Sigmoid colon (tissue), 6 donors: ENCODE measurements at regions not wholly inside any gene's neighbourhood (a gene's known extent, or its start where the extent isn't known, plus 50 kb on each side); places are given as distances from the start of the nearest gene placed in this dataset.
"Not testable (repeated sequence)": the region's sequence is repeated elsewhere in the genome, so short reads cannot be mapped to it uniquely, and the experiment has no call there.

Source experiments
- DNase-seq: peaks from one replicate; pipeline ENCODE4 v3.0.0-alpha.2; 2019
- H3K27ac ChIP-seq, 4 donors: fragments of 200-600 bp; sonication (generic); one replicate each; pipeline ENCODE4 v1.5.1; 2016 to 2019; ENCODE audit warnings: mild to moderate bottlenecking in 1 of 4
- H3K27me3 ChIP-seq, 3 donors: fragments of 200-600 bp; sonication (generic); one replicate each; pipeline ENCODE4 v1.5.1; 2019; ENCODE audit warnings: mild to moderate bottlenecking in 1 of 3
- H3K36me3 ChIP-seq, 4 donors: fragments of 200-600 bp; sonication (generic); one replicate each; pipeline ENCODE4 v1.5.1; 2016 to 2019
- H3K4me1 ChIP-seq, 4 donors: fragments of 200-600 bp; sonication (generic); one replicate each; pipeline ENCODE4 v1.5.1; 2017 to 2019
- H3K4me3 ChIP-seq, 4 donors: fragments of 200-600 bp; sonication (generic); one replicate each; pipeline ENCODE4 v1.5.1; 2017 to 2019; ENCODE audit warnings: mild to moderate bottlenecking in 2 of 4, moderate library complexity in 1 of 4
- H3K9me3 ChIP-seq, 4 donors: fragments of 200-600 bp in 3 of 4; sonication (generic) in 3 of 4; one replicate each; pipeline versions ENCODE4 v1.5.1 to v1.6.1; 2013 to 2019
- EP300 ChIP-seq, 4 donors: sonication (generic); formaldehyde crosslinking; IDR thresholded peaks; one replicate each; pipeline ENCODE4 v1.6.1; 2017; ENCODE audit warnings: antibody characterized with exemption in 4 of 4
- POLR2A ChIP-seq, 2 donors: fragments of 450-650 bp; IDR thresholded peaks; one replicate each; pipeline ENCODE4 v1.6.1; 2016; ENCODE audit warnings: antibody characterized with exemption in 2 of 2, mild to moderate bottlenecking in 2 of 2, moderate library complexity in 2 of 2
- POLR2AphosphoS5 ChIP-seq, 4 donors: sonication (generic); formaldehyde crosslinking; IDR thresholded peaks; one replicate each; pipeline ENCODE4 v1.6.1; 2017; ENCODE audit warnings: antibody characterized with exemption in 4 of 4
- WGBS, 2 donors: extraction: QIAGEN DNeasy Blood & Tissue Kit; methylation state at CpG; one replicate each; pipeline ENCODE4 v1.1.7; 2013; 5-methylcytosine and 5-hydroxymethylcytosine counted together
- intact Hi-C: fragments of 100-400 bp; cut with DNase I; formaldehyde crosslinking; loops from one replicate; pipeline ENCODE4 v1.15.1; 2023
- TF ChIP-seq, protein P1 (sequence below), 4 experiments: fragments of 450-650 bp in 3 of 4; fragments of 200-600 bp in 1 of 4; IDR thresholded peaks; one replicate each; pipeline ENCODE4 v1.5.1; 2016 to 2019; ENCODE audit warnings: antibody characterized with exemption in 4 of 4, mild to moderate bottlenecking in 3 of 4, moderate library complexity in 2 of 4
- donor health status: healthy with polysubstance abuse.
- donor health status: healthy.

DNA sequence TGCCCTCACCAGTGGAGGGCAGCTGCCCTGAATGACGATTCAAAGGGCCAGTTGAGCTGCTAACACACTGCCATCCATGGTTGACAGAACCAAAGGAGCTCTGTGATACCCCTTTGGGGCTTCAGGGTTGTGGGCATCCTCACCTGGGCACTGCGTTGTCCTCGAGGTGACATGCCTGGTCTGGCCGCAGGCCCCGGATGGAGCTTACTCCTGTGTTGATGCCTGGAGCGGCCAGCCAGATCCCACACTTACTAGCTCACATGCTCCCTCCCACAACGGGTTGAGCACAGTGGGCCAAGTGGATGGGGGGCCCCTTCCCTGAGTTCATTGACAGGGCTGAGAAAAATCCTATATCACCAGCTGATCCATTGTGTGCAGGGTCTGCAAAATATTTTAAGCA is 898.9 kb downstream of the TAF11L14 start:
- H3K36me3 ChIP-seq = no peaks in the 10 kb centered on the region
- no peak overlapping the region for H3K4me3 ChIP-seq
- no peak for DNase-seq
- WGBS, 2 donors = 81 to 83% methylated on average over 7 of the region's 7 CpGs
- H3K9me3 ChIP-seq = no peaks in the 10 kb centered on the region
- H3K27ac ChIP-seq = no peak overlapping the region
- TF ChIP-seq EP300 (IDR thresholded peaks at IDR 0.05) (no peak), POLR2AphosphoS5 (IDR thresholded peaks at IDR 0.05) (no peak), POLR2A (IDR thresholded peaks at IDR 0.05) (no peak)
- TF ChIP-seq, protein P1, sequence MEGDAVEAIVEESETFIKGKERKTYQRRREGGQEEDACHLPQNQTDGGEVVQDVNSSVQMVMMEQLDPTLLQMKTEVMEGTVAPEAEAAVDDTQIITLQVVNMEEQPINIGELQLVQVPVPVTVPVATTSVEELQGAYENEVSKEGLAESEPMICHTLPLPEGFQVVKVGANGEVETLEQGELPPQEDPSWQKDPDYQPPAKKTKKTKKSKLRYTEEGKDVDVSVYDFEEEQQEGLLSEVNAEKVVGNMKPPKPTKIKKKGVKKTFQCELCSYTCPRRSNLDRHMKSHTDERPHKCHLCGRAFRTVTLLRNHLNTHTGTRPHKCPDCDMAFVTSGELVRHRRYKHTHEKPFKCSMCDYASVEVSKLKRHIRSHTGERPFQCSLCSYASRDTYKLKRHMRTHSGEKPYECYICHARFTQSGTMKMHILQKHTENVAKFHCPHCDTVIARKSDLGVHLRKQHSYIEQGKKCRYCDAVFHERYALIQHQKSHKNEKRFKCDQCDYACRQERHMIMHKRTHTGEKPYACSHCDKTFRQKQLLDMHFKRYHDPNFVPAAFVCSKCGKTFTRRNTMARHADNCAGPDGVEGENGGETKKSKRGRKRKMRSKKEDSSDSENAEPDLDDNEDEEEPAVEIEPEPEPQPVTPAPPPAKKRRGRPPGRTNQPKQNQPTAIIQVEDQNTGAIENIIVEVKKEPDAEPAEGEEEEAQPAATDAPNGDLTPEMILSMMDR (IDR thresholded peaks at IDR 0.05) = no peak
- H3K27me3 ChIP-seq = no peaks in the 10 kb centered on the region
- intact Hi-C loops = no loop called here
- no peaks in the 10 kb centered on the region for H3K4me1 ChIP-seq

DNA sequence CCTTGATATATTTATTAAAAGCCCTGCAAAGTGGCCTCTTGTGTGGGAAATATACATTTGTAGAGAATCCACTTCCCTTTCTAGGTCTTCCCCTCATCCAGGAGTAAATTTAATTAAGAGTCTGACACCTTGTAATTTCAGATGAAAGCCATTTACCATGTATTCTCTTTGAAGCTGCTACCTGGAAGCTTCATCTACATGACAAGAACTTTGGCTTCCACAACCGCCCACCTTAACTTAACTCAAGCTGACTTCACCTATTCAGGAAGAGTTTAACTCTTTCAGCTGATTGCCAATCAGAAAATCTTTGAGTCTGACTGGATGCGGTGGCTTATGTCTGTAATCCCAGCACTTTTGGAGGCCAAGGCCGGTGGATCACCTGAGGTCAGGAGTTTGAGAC is 899.9 kb downstream of the TAF11L14 start:
- no peak for DNase-seq
- H3K9me3 ChIP-seq = no peaks in the 10 kb centered on the region
- H3K4me3 ChIP-seq = no peak overlapping the region
- TF ChIP-seq POLR2A (IDR thresholded peaks at IDR 0.05) (no peak), EP300 (IDR thresholded peaks at IDR 0.05) (no peak), POLR2AphosphoS5 (IDR thresholded peaks at IDR 0.05) (no peak)
- TF ChIP-seq, protein P1 (IDR thresholded peaks at IDR 0.05) = no peak
- intact Hi-C loops = no loop called here
- no peaks in the 10 kb centered on the region for H3K4me1 ChIP-seq
- no peaks in the 10 kb centered on the region for H3K27me3 ChIP-seq
- H3K36me3 ChIP-seq = no peaks in the 10 kb centered on the region
- 73 to 89% methylated on average over 3 of the region's 3 CpGs for WGBS, 2 donors
- H3K27ac ChIP-seq = no peak overlapping the region

DNA sequence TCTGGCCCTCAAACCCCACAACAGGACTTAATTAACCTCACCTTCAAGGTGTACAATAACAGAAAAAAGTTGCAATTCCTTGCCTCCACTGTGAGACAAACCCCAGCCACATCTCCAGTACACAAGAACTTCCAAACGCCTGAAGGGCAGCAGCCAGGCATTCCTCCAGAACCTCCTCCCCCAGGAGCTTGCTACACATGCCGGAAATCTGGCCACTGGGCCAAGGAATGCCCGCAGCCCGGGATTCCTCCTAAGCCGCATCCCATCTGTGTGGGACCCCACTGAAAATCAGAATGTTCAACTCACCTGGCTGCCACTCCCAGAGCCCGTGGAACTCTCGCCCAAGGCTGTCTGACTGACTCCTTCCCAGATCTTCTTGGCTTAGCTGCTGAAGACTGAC is 901.5 kb downstream of the TAF11L14 start:
- H3K4me1 ChIP-seq, H3K27me3 ChIP-seq, H3K4me3 ChIP-seq, H3K36me3 ChIP-seq, H3K9me3 ChIP-seq, DNase-seq, intact Hi-C loops, H3K27ac ChIP-seq: not testable (repeated sequence)
- 81 to 87% methylated on average over 7 of the region's 7 CpGs for WGBS, 2 donors

DNA sequence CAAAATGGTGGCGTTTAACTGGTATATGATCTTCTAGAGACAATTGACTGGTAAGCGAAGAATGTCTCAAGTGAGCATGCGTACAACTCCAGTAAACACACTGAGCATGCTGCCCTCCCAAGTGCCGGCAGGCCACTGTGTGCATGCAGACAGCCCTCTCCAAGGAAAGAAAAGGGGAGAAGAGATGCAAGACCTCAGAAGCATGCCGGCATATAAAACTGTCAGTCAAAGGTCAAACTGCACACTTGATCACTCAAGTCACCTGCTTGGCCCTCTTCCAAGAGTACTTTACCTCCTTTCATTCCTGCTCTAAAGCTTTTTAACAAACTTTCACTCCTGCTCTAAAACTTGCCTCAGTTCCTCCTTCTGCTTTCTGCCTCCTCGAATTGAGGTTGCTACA is 910.2 kb downstream of the TAF11L14 start:
- no peak for TF ChIP-seq EP300 (IDR thresholded peaks at IDR 0.05)
- TF ChIP-seq, protein P1 (IDR thresholded peaks at IDR 0.05) = no peak
- no peak for TF ChIP-seq POLR2A (IDR thresholded peaks at IDR 0.05)
- no peak for TF ChIP-seq POLR2AphosphoS5 (IDR thresholded peaks at IDR 0.05)
- DNase-seq = no peak
- Histone ChIP-seq H3K27ac (no peak overlapping the region), H3K36me3 (no peaks in the 10 kb centered on the region), H3K4me3 (no peak overlapping the region), H3K27me3 (no peaks in the 10 kb centered on the region), H3K9me3 (no peaks in the 10 kb centered on the region), H3K4me1 (no peaks in the 10 kb centered on the region)
- intact Hi-C loops = no loop called here
- WGBS, 2 donors = 41 to 68% methylated on average over 6 of the region's 6 CpGs

DNA sequence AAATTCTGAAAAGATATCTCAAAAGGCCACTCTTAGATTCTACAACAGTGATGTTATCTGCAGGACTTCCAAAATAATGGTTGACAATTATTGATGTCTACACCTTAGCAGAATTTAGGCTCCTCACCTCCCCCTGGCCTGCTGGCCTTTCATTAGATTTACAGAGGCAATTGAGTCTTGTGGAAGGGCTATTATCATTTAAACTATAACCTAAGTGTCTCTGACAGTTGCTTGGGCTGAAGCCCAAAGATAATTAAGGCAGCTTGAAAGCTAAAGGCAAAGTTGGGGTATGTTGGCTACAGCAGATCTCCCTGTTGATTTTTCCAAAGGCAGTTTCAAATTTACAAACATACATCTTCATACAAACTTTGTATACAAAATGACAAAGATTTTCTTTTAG is 912.3 kb downstream of the TAF11L14 start:
- Histone ChIP-seq H3K36me3 (no peaks in the 10 kb centered on the region), H3K27me3 (no peaks in the 10 kb centered on the region), H3K9me3 (peaks cover 0 to 3% (median 0%) of the 10 kb centered on the region in 4 donors), H3K27ac (no peak overlapping the region), H3K4me3 (no peak overlapping the region), H3K4me1 (no peaks in the 10 kb centered on the region)
- TF ChIP-seq, protein P1 (IDR thresholded peaks at IDR 0.05) = no peak
- no peak for TF ChIP-seq EP300 (IDR thresholded peaks at IDR 0.05)
- TF ChIP-seq POLR2AphosphoS5 (IDR thresholded peaks at IDR 0.05) = no peak
- TF ChIP-seq POLR2A (IDR thresholded peaks at IDR 0.05) = no peak
- no peak for DNase-seq
- intact Hi-C loops = no loop called here
